Osteoblast (primary cell): ENCODE measurements at regions not wholly inside any gene's neighbourhood (a gene's known extent, or its start where the extent isn't known, plus 50 kb on each side); places are given as distances from the start of the nearest gene placed in this dataset.

ENCODE experiments used
- DNase-seq: peaks from one replicate; pipeline ENCODE4 v3.0.0; 2011; ENCODE audit warnings: low spot score, mixed read lengths; ENCODE audit not compliant: insufficient read length; ENCODE audit errors: missing footprints
- H2AFZ ChIP-seq: 2 replicates; pipeline ENCODE4 v1.6.0; 2011; ENCODE audit warnings: mild to moderate bottlenecking, low read length
- H3K27ac ChIP-seq: 2 replicates; pipeline ENCODE4 v1.5.1; 2011; ENCODE audit warnings: mild to moderate bottlenecking, low read depth, low read length, moderate library complexity
- H3K27me3 ChIP-seq: 2 replicates; pipeline ENCODE4 v1.6.0; 2012; ENCODE audit warnings: mild to moderate bottlenecking, control low read depth, inconsistent platforms, low read length, moderate library complexity; ENCODE audit not compliant: insufficient read depth
- H3K36me3 ChIP-seq: 2 replicates; pipeline ENCODE4 v1.5.1; 2011; ENCODE audit warnings: mild to moderate bottlenecking, low read length, control low read depth, moderate library complexity; ENCODE audit not compliant: insufficient read depth
- H3K4me1 ChIP-seq: 2 replicates; pipeline ENCODE4 v1.5.1; 2011; ENCODE audit warnings: mild to moderate bottlenecking, low read length, control low read depth, moderate library complexity; ENCODE audit not compliant: insufficient read depth
- H3K4me2 ChIP-seq: 2 replicates; pipeline ENCODE4 v1.6.0; 2011; ENCODE audit warnings: mild to moderate bottlenecking, low read length; ENCODE audit not compliant: insufficient read depth
- H3K4me3 ChIP-seq: fragments of 200-600 bp; sonication (generic); 3 replicates; pipeline ENCODE4 v1.5.1; 2012; ENCODE audit warnings: mild to moderate bottlenecking, low read length, inconsistent platforms; ENCODE audit not compliant: insufficient read depth
- H3K79me2 ChIP-seq: 2 replicates; pipeline ENCODE4 v1.6.0; 2012; ENCODE audit warnings: mild to moderate bottlenecking, low read length, control low read depth, inconsistent platforms; ENCODE audit not compliant: insufficient read depth
- H3K9me3 ChIP-seq: 2 replicates; pipeline ENCODE4 v1.5.1; 2011; ENCODE audit warnings: low read depth, low read length, control low read depth
- H4K20me1 ChIP-seq: 2 replicates; pipeline ENCODE4 v1.6.0; 2012; ENCODE audit warnings: mild to moderate bottlenecking, low read length, control low read depth; ENCODE audit not compliant: insufficient read depth
- TF ChIP-seq, protein P1 (sequence below): IDR thresholded peaks from 2 replicates; pipeline ENCODE4 v1.5.1; 2011; ENCODE audit warnings: mild to moderate bottlenecking, low read depth, low read length, moderate library complexity; ENCODE audit errors: extremely low read depth

DNA sequence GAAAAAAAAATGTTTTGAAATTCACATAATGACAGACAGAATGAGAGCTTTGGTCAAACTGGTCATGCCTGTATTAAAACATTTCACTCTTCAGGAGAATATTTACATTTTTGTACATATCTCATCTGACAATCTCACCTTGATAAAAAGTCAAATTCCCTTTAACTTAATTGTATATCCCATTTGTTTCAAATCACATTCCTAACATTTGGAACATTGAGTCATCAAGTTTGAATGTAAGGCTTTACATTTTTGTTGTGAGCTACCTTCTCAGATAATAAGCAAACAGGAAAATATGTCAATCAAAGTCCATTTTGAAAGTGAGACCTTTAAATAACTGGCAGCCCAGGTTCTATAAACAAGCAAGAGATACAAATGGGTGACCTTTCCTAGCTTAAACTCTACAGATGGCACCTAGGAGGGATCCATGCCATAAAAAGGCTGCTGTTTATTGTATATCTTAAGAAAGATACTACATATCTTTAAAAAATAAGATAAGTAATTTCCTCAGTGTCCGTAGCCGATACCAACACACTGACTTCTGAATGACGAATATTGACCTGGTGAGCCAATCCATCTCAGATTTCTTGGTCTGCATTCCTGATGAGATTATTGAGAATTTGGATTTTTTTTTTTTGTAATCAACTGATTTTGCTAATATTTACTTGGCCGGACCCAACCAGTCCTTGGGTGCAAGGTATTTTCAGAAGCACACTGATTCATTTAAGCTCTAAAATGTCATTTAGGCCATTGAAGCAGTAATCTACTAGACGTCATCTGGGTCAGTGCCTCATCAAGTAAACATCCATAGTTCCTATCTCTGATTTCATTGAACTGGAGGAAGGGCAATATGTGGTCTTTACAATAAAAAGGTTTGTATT lies 259.6 kb downstream of the BTG1 start:
- no peak for DNase-seq
- H2AFZ ChIP-seq, result no peak overlapping the region
- TF ChIP-seq, protein P1, sequence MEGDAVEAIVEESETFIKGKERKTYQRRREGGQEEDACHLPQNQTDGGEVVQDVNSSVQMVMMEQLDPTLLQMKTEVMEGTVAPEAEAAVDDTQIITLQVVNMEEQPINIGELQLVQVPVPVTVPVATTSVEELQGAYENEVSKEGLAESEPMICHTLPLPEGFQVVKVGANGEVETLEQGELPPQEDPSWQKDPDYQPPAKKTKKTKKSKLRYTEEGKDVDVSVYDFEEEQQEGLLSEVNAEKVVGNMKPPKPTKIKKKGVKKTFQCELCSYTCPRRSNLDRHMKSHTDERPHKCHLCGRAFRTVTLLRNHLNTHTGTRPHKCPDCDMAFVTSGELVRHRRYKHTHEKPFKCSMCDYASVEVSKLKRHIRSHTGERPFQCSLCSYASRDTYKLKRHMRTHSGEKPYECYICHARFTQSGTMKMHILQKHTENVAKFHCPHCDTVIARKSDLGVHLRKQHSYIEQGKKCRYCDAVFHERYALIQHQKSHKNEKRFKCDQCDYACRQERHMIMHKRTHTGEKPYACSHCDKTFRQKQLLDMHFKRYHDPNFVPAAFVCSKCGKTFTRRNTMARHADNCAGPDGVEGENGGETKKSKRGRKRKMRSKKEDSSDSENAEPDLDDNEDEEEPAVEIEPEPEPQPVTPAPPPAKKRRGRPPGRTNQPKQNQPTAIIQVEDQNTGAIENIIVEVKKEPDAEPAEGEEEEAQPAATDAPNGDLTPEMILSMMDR, result no peak
- H3K27ac ChIP-seq, result no peak overlapping the region
- no peaks in the 10 kb centered on the region for H3K27me3 ChIP-seq
- H3K4me3 ChIP-seq, result no peak overlapping the region
- H3K36me3 ChIP-seq, result no peaks in the 10 kb centered on the region
- H3K9me3 ChIP-seq, result no peaks in the 10 kb centered on the region
- H3K79me2 ChIP-seq, result no peaks in the 10 kb centered on the region
- H4K20me1 ChIP-seq, result no peaks in the 10 kb centered on the region
- H3K4me2 ChIP-seq, result no peak overlapping the region
- no peaks in the 10 kb centered on the region for H3K4me1 ChIP-seq

DNA sequence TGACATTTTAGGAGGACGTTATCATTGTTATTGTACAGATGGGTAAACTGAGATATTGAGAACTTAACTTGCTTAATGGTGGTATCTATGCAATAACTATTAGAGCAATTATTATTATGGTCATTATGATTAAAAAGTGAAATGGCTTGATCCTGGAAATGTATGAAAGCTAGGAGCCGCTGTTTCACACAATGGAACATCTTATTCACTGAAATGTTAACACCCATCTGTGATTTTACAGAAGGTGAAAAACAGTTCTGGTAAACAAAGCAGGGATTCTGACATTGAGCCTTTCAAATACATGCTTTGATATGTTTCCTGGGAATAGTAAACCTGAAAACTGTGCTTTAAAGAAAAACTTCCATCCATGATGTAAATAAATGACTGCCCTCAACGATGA lies 261.4 kb downstream of the BTG1 start:
- Histone ChIP-seq H3K4me3 (no peak overlapping the region), H3K79me2 (no peaks in the 10 kb centered on the region), H3K36me3 (no peaks in the 10 kb centered on the region), H3K9me3 (no peaks in the 10 kb centered on the region), H4K20me1 (no peaks in the 10 kb centered on the region), H3K27ac (no peak overlapping the region), H3K4me1 (no peaks in the 10 kb centered on the region), H2AFZ (no peak overlapping the region), H3K27me3 (no peaks in the 10 kb centered on the region), H3K4me2 (no peak overlapping the region)
- DNase-seq, result no peak
- TF ChIP-seq, protein P1, result no peak

DNA sequence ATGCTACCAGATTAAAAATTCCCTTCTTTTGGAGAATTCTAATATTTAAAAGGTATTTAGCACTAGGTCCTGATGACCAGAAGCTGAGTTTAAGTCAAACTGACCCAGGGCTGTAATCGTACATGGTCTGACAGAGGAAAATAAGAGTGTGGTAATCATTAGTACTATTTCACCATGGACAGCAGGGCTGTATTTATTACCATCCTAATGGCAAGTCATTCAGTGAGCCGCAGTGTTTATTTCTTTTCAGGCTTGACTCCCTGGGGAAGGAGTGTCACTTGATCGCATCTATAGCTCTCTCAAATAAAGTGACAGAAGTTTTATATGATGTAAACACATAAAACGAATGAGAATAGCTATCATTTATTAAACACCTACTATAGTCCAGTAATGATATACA lies 261.8 kb downstream of the BTG1 start:
- Histone ChIP-seq H3K27me3 (no peaks in the 10 kb centered on the region), H2AFZ (no peak overlapping the region), H3K9me3 (no peaks in the 10 kb centered on the region), H3K79me2 (no peaks in the 10 kb centered on the region), H3K27ac (no peak overlapping the region), H3K4me2 (no peak overlapping the region), H4K20me1 (no peaks in the 10 kb centered on the region), H3K4me3 (no peak overlapping the region), H3K4me1 (no peaks in the 10 kb centered on the region), H3K36me3 (no peaks in the 10 kb centered on the region)
- TF ChIP-seq, protein P1, result no peak
- no peak for DNase-seq

DNA sequence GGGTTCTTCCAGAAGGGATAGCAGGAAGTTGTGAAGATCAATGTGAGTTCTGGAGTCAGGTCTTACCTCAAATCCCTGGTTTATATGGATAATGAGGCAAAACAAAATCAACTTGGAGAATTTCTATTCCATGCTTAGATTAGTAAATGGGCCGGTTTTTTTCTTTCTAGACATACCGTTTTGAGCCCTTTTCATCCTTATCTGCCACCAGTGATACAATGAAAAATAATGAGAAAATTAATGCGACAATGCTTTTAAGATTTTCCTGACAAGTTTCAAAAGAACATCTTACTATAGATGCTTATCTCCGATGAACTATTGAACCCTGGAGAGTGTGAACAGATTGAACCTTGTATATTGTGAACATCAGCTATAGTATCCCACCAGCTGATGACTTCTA lies 262.7 kb downstream of the BTG1 start:
- no peaks in the 10 kb centered on the region for H3K4me1 ChIP-seq
- H4K20me1 ChIP-seq, result no peaks in the 10 kb centered on the region
- H3K27me3 ChIP-seq, result no peaks in the 10 kb centered on the region
- H3K9me3 ChIP-seq, result no peaks in the 10 kb centered on the region
- H2AFZ ChIP-seq, result peak overlapping the region; percentile 4
- H3K27ac ChIP-seq, result no peak overlapping the region
- H3K36me3 ChIP-seq, result no peaks in the 10 kb centered on the region
- TF ChIP-seq, protein P1, result no peak
- H3K4me2 ChIP-seq, result no peak overlapping the region
- H3K4me3 ChIP-seq, result no peak overlapping the region
- no peak for DNase-seq
- H3K79me2 ChIP-seq, result no peaks in the 10 kb centered on the region
